ENCODE measurements at regions not wholly inside any gene's neighbourhood (a gene's known extent, or its start where the extent isn't known, plus 50 kb on each side); places are given as distances from the start of the nearest gene placed in this dataset.

GRCh38 chr7:145735061-145735460 is 381.5 kb upstream of the CNTNAP2 start:
- Histone ChIP-seq H3K27ac (ENCODE audit: extremely low read depth, low read depth, low read length) (no peak overlapping the region), H3K9me3 (replicated peaks; ENCODE audit: control insufficient read depth, insufficient read depth, low read depth, low read length) (no peaks in the 10 kb centered on the region), H3K4me1 (replicated peaks in 1 of 2; ENCODE audit: control insufficient read depth in 2 of 2, insufficient read depth in 2 of 2, low read length in 2 of 2) (no peaks in the 10 kb centered on the region), H3K27me3 (ENCODE audit: control insufficient read depth in 2 of 2, insufficient read depth in 2 of 2, low read length in 2 of 2) (no peaks in the 10 kb centered on the region), H4K20me1 (replicated peaks; ENCODE audit: control insufficient read depth, insufficient read depth, low read length) (no peaks in the 10 kb centered on the region), H2AFZ (ENCODE audit: low read depth, low read length) (no peak overlapping the region), H3K9me1 (ENCODE audit: control insufficient read depth, insufficient read depth, low read length) (no peaks in the 10 kb centered on the region), H3K79me2 (ENCODE audit: control insufficient read depth, insufficient read depth, low read length) (no peaks in the 10 kb centered on the region), H3K4me2 (ENCODE audit: insufficient read depth, low read length) (no peak overlapping the region), H3K4me3 (no peak overlapping the region), H3K9ac (ENCODE audit: insufficient read depth in 1 of 2, low read depth in 2 of 2, low read length in 2 of 2) (no peak overlapping the region), H3K36me3 (ENCODE audit: control insufficient read depth, insufficient read depth, low read length) (no peaks in the 10 kb centered on the region)
- FAIRE-seq (no peak), ATAC-seq (no peak), DNase-seq (ENCODE audit: extremely low read depth in 1 of 4, low spot score in 3 of 4) (no peak)
- intact Hi-C loops (cut with micrococcal nuclease), result no loop called here
- WGBS (ENCODE audit: insufficient coverage, low coverage, missing lambda C conversion rate), result 1% methylated on average over 3 of the region's 3 CpGs
- no TSS peak for BruUV-seq (replicated peaks)
- ChIA-PET POLR2A (no interaction called here), CTCF (ENCODE audit: low intra/inter-chr PET ratio) (no interaction called here)
- TF ChIP-seq E2F3 (CRISPR knock-in tag; IDR thresholded peaks at IDR 0.05) (no peak), SMARCA4 (IDR thresholded peaks at IDR 0.05) (no peak), MEF2D (tag; conservative IDR thresholded peaks at IDR 0.05; ENCODE audit: low read depth) (no peak), ZNF239 (CRISPR knock-in tag; IDR thresholded peaks at IDR 0.05) (no peak), TCF3 (CRISPR knock-in tag; IDR thresholded peaks at IDR 0.05) (no peak), EP400 (IDR thresholded peaks at IDR 0.05) (no peak), STAG1 (CRISPR knock-in tag; IDR thresholded peaks at IDR 0.05; ENCODE audit: borderline replicate concordance) (no peak), ZNF124 (CRISPR knock-in tag; IDR thresholded peaks at IDR 0.05) (no peak), DIDO1 (tag; IDR thresholded peaks at IDR 0.05; ENCODE audit: low read depth) (no peak), GATAD2A (IDR thresholded peaks at IDR 0.05) (no peak), ZKSCAN1 (IDR thresholded peaks at IDR 0.05; ENCODE audit: low read depth, low read length) (no peak)
- in situ Hi-C loops (cut with MboI), result no loop called here

All from K562 (cell line).